Gastrocnemius medialis (tissue), 4 donors: ENCODE measurements at regions not wholly inside any gene's neighbourhood (a gene's known extent, or its start where the extent isn't known, plus 50 kb on each side); places are given as distances from the start of the nearest gene placed in this dataset.

ENCODE experiments used
- ATAC-seq, 2 donors: fragments of 150-250 bp; one replicate each; pipeline ENCODE4 v1.9.1; 2016
- DNase-seq, 2 donors: peaks; one replicate each; pipeline ENCODE4 v3.0.0-alpha.2; 2019
- H3K27ac ChIP-seq, 4 donors: fragments of 200-600 bp; sonication (generic); 1 replicate in 1 of 4; 2 replicates in 3 of 4; pipeline ENCODE4 v1.5.1; 2016 to 2018; ENCODE audit warnings: mild to moderate bottlenecking in 2 of 4, moderate library complexity in 1 of 4
- H3K27me3 ChIP-seq, 3 donors: fragments of 200-600 bp; sonication (generic) in 2 of 3; 1 replicate in 1 of 3; 2 replicates in 2 of 3; pipeline versions ENCODE4 v1.5.1 to v1.6.0; 2016 to 2019; ENCODE audit warnings: mild to moderate bottlenecking in 1 of 3, moderate library complexity in 1 of 3
- H3K36me3 ChIP-seq, 2 donors: fragments of 200-600 bp; sonication (generic) in 1 of 2; one replicate each; pipeline ENCODE4 v1.5.1; 2017 to 2018
- H3K4me1 ChIP-seq, 2 donors: fragments of 200-600 bp; sonication (generic) in 1 of 2; one replicate each; pipeline ENCODE4 v1.5.1; 2016 to 2017; ENCODE audit warnings: mild to moderate bottlenecking in 2 of 2
- H3K4me3 ChIP-seq, 4 donors: fragments of 200-600 bp; sonication (generic) in 3 of 4; 1 replicate in 1 of 4; 2 replicates in 3 of 4; pipeline ENCODE4 v1.5.1; 2016 to 2019; ENCODE audit warnings: mild to moderate bottlenecking in 2 of 4
- H3K9me3 ChIP-seq, 3 donors: fragments of 200-600 bp; sonication (generic) in 2 of 3; 1 replicate in 1 of 3; 2 replicates in 2 of 3; pipeline ENCODE4 v1.5.1; 2016 to 2019
- POLR2A ChIP-seq, 2 donors: fragments of 450-650 bp; IDR thresholded peaks; one replicate each; pipeline ENCODE4 v1.6.1; 2017; ENCODE audit warnings: antibody characterized with exemption in 2 of 2, mild to moderate bottlenecking in 2 of 2, moderate library complexity in 2 of 2
- in situ Hi-C, 4 donors: fragments of 200-750 bp; cut with MboI; loops; one replicate each; pipeline versions ENCODE4 v1.15.0 to v1.8.0; 2017; ENCODE audit warnings: low sequenced_read_pairs in 4 of 4
- intact Hi-C: fragments of 100-400 bp; cut with DNase I; formaldehyde crosslinking; loops from one replicate; pipeline ENCODE4 v1.15.1; 2023; ENCODE audit warnings: low total_unique reads
- TF ChIP-seq, protein P1 (sequence below), 5 experiments: fragments of 450-650 bp in 3 of 5; fragments of 200-600 bp in 2 of 5; sonication (generic) in 2 of 5; IDR thresholded peaks in 4 of 5; conservative IDR thresholded peaks in 1 of 5; 1 replicate in 4 of 5; 2 replicates in 1 of 5; pipeline ENCODE4 v1.5.1; 2016 to 2019; ENCODE audit warnings: antibody characterized with exemption in 5 of 5, mild to moderate bottlenecking in 3 of 5, moderate library complexity in 3 of 5

GRCh38 chr19:30778961-30779715 is 407.0 kb downstream of the ZNF536 start:
- DNase-seq (no peak), ATAC-seq (no peak)
- H3K4me1 ChIP-seq: no peaks in the 10 kb centered on the region
- H3K4me3 ChIP-seq: no peak overlapping the region
- intact Hi-C loops: no loop called here
- in situ Hi-C loops: loop anchor here in 2 of 4 donors (25.0 kb wide), 1 partner anchor 1433 kb away; no protein-coding TSS in a partner anchor
- H3K27me3 ChIP-seq: no peaks in the 10 kb centered on the region
- no peaks in the 10 kb centered on the region for H3K36me3 ChIP-seq
- TF ChIP-seq, protein P1, sequence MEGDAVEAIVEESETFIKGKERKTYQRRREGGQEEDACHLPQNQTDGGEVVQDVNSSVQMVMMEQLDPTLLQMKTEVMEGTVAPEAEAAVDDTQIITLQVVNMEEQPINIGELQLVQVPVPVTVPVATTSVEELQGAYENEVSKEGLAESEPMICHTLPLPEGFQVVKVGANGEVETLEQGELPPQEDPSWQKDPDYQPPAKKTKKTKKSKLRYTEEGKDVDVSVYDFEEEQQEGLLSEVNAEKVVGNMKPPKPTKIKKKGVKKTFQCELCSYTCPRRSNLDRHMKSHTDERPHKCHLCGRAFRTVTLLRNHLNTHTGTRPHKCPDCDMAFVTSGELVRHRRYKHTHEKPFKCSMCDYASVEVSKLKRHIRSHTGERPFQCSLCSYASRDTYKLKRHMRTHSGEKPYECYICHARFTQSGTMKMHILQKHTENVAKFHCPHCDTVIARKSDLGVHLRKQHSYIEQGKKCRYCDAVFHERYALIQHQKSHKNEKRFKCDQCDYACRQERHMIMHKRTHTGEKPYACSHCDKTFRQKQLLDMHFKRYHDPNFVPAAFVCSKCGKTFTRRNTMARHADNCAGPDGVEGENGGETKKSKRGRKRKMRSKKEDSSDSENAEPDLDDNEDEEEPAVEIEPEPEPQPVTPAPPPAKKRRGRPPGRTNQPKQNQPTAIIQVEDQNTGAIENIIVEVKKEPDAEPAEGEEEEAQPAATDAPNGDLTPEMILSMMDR (IDR thresholded peaks at IDR 0.05 in 4 of 5, conservative IDR thresholded peaks at IDR 0.05 in 1 of 5): no peak
- TF ChIP-seq POLR2A (IDR thresholded peaks at IDR 0.05): no peak
- no peaks in the 10 kb centered on the region for H3K9me3 ChIP-seq
- no peak overlapping the region for H3K27ac ChIP-seq

- no peak for ATAC-seq
Observed at GRCh38 chr19:30778061-30778460, 405.9 kb downstream of the ZNF536 start.

DNA sequence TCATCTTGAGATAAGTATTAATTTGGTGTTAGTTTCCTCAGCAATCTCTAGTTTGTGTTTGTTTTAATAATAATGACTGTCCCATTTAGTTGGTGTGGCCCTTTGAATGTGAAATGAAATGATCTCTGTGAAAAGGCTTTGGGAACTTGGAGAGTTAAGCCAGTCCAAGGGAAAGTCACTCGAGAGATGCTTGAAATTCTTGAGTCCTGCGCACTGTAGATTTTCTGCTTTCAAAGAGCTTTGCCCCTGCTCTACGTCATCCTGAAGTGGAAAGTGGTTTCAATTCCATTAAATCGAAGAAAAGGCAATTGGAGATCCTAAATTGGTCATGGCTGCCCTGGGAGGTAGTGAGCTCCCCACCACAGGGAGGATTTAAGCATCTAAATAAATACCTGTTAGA is 403.8 kb downstream of the ZNF536 start:
- no peak for TF ChIP-seq POLR2A (IDR thresholded peaks at IDR 0.05)
- TF ChIP-seq, protein P1 (IDR thresholded peaks at IDR 0.05 in 4 of 5, conservative IDR thresholded peaks at IDR 0.05 in 1 of 5): no peak
- DNase-seq: no peak
- intact Hi-C loops (no loop called here), in situ Hi-C loops (loop anchor here in 2 of 4 donors (25.0 kb wide), 1 partner anchor 1436 kb away; no protein-coding TSS in a partner anchor)
- no peaks in the 10 kb centered on the region for H3K9me3 ChIP-seq
- no peak overlapping the region for H3K4me3 ChIP-seq
- no peak overlapping the region for H3K27ac ChIP-seq
- no peaks in the 10 kb centered on the region for H3K4me1 ChIP-seq
- ATAC-seq: no peak
- H3K27me3 ChIP-seq: no peaks in the 10 kb centered on the region
- H3K36me3 ChIP-seq: no peaks in the 10 kb centered on the region

More at GRCh38 chr19:30778061-30778460, 405.9 kb downstream of the ZNF536 start:
- Histone ChIP-seq H3K27me3 (no peaks in the 10 kb centered on the region), H3K4me3 (no peak overlapping the region), H3K9me3 (no peaks in the 10 kb centered on the region), H3K4me1 (no peaks in the 10 kb centered on the region), H3K27ac (no peak overlapping the region), H3K36me3 (no peaks in the 10 kb centered on the region)
- in situ Hi-C loops: loop anchor here in 2 of 4 donors (25.0 kb wide), 1 partner anchor 1434 kb away; no protein-coding TSS in a partner anchor
- DNase-seq: no peak
- intact Hi-C loops: no loop called here
- TF ChIP-seq, protein P1 (IDR thresholded peaks at IDR 0.05 in 4 of 5, conservative IDR thresholded peaks at IDR 0.05 in 1 of 5): no peak
- no peak for TF ChIP-seq POLR2A (IDR thresholded peaks at IDR 0.05)

- intact Hi-C loops: no loop called here
- Histone ChIP-seq H3K27me3 (no peaks in the 10 kb centered on the region), H3K4me3 (no peak overlapping the region), H3K27ac (no peak overlapping the region), H3K9me3 (no peaks in the 10 kb centered on the region), H3K36me3 (no peaks in the 10 kb centered on the region), H3K4me1 (no peaks in the 10 kb centered on the region)
- TF ChIP-seq POLR2A (IDR thresholded peaks at IDR 0.05): no peak
- TF ChIP-seq, protein P1 (IDR thresholded peaks at IDR 0.05 in 4 of 5, conservative IDR thresholded peaks at IDR 0.05 in 1 of 5): no peak
- no peak for DNase-seq
- in situ Hi-C loops: no loop called here
- ATAC-seq: no peak
Observed at GRCh38 chr19:30774252-30774766, 402.1 kb downstream of the ZNF536 start.
